ENCODE measurements at regions not wholly inside any gene's neighbourhood (a gene's known extent, or its start where the extent isn't known, plus 50 kb on each side); places are given as distances from the start of the nearest gene placed in this dataset.
"Not testable (repeated sequence)": the region's sequence is repeated elsewhere in the genome, so short reads cannot be mapped to it uniquely, and the experiment has no call there.

- peak; percentile 13 to 23 for DNase-seq
These were observed 2616.0 kb downstream of the ARAP2 start for GRCh38 chr4:33628296-33628695.

GRCh38 chr4:33649015-33649414 is 2595.3 kb downstream of the ARAP2 start:
- DNase-seq, result no peak

GRCh38 chr4:33649471-33649870 is 2594.8 kb downstream of the ARAP2 start:
- peak in 1 of 2 donors; percentile 23 for DNase-seq

- DNase-seq, result no peak
These were observed 2594.3 kb downstream of the ARAP2 start for GRCh38 chr4:33650036-33650435.

GRCh38 chr4:33658971-33659370 is 2585.3 kb downstream of the ARAP2 start:
- DNase-seq, result no peak

- DNase-seq, result no peak
These were observed 2582.7 kb downstream of the ARAP2 start for GRCh38 chr4:33661636-33662035.

GRCh38 chr4:33685939-33686338 is 2558.4 kb downstream of the ARAP2 start:
- DNase-seq, result no peak

- no peak for DNase-seq
These were observed 2548.3 kb downstream of the ARAP2 start for GRCh38 chr4:33696041-33696440.

- DNase-seq, result no peak
These were observed 2547.7 kb downstream of the ARAP2 start for GRCh38 chr4:33696586-33696985.

GRCh38 chr4:33709247-33709646 is 2535.1 kb downstream of the ARAP2 start:
- DNase-seq, result no peak

GRCh38 chr4:33711826-33712225 is 2532.5 kb downstream of the ARAP2 start:
- no peak for DNase-seq

- no peak for DNase-seq
These were observed 2529.3 kb downstream of the ARAP2 start for GRCh38 chr4:33714971-33715370.

- DNase-seq, result no peak
These were observed 2528.4 kb downstream of the ARAP2 start for GRCh38 chr4:33715841-33716395.

GRCh38 chr4:33722254-33722653 is 2522.1 kb downstream of the ARAP2 start:
- no peak for DNase-seq

GRCh38 chr4:33722800-33723516 is 2521.4 kb downstream of the ARAP2 start:
- DNase-seq, result peak; percentile 40 to 61

- DNase-seq, result no peak
These were observed 2519.6 kb downstream of the ARAP2 start for GRCh38 chr4:33724685-33725084.

- DNase-seq, result no peak
These were observed 2518.5 kb downstream of the ARAP2 start for GRCh38 chr4:33725861-33726260.

- peak in 1 of 2 donors; percentile 14 for DNase-seq
These were observed 2506.6 kb downstream of the ARAP2 start for GRCh38 chr4:33737726-33738125.

- no peak for DNase-seq
These were observed 2504.3 kb downstream of the ARAP2 start for GRCh38 chr4:33739884-33740632.

- DNase-seq, result not testable (repeated sequence)
These were observed 2503.4 kb downstream of the ARAP2 start for GRCh38 chr4:33740871-33741270.

GRCh38 chr4:33746979-33747378 is 2497.3 kb downstream of the ARAP2 start:
- no peak for DNase-seq

- no peak for DNase-seq
These were observed 2493.3 kb downstream of the ARAP2 start for GRCh38 chr4:33751050-33751449.

GRCh38 chr4:33772582-33772981 is 2471.7 kb downstream of the ARAP2 start:
- DNase-seq, result no peak
